ENCODE measurements at regions not wholly inside any gene's neighbourhood (a gene's known extent, or its start where the extent isn't known, plus 50 kb on each side); places are given as distances from the start of the nearest gene placed in this dataset.
"Not testable (repeated sequence)": the region's sequence is repeated elsewhere in the genome, so short reads cannot be mapped to it uniquely, and the experiment has no call there.

- no peak overlapping the region for H3K27ac Mint-ChIP-seq (ENCODE audit: unreplicated experiment)
- no peak for TF ChIP-seq CTCF (conservative IDR thresholded peaks at IDR 0.05)
- H3K36me3 Mint-ChIP-seq (ENCODE audit: low read depth): no peaks in the 10 kb centered on the region
- no peak for DNase-seq (ENCODE audit: low read depth, low spot score)
- no peak overlapping the region for H3K4me3 Mint-ChIP-seq
- H3K27me3 Mint-ChIP-seq (ENCODE audit: low read depth): no peaks in the 10 kb centered on the region
- peaks cover 18% of the 10 kb centered on the region for H3K9me3 Mint-ChIP-seq
- H3K4me1 Mint-ChIP-seq: no peaks in the 10 kb centered on the region
These were observed 158.5 kb upstream of the RFC3 start for GRCh38 chr13:33659466-33659865.

- H3K4me3 Mint-ChIP-seq: no peak overlapping the region
- DNase-seq (ENCODE audit: low read depth, low spot score): no peak
- TF ChIP-seq CTCF (conservative IDR thresholded peaks at IDR 0.05): no peak
- H3K27me3 Mint-ChIP-seq (ENCODE audit: low read depth): no peaks in the 10 kb centered on the region
- H3K9me3 Mint-ChIP-seq: peaks cover 18% of the 10 kb centered on the region
- no peaks in the 10 kb centered on the region for H3K36me3 Mint-ChIP-seq (ENCODE audit: low read depth)
- no peaks in the 10 kb centered on the region for H3K4me1 Mint-ChIP-seq
- no peak overlapping the region for H3K27ac Mint-ChIP-seq (ENCODE audit: unreplicated experiment)
These were observed 158.1 kb upstream of the RFC3 start for GRCh38 chr13:33659894-33660293.

GRCh38 chr13:33662392-33662791 is 155.6 kb upstream of the RFC3 start:
- no peak overlapping the region for H3K27ac Mint-ChIP-seq (ENCODE audit: unreplicated experiment)
- no peaks in the 10 kb centered on the region for H3K27me3 Mint-ChIP-seq (ENCODE audit: low read depth)
- H3K4me3 Mint-ChIP-seq: no peak overlapping the region
- DNase-seq (ENCODE audit: low read depth, low spot score): no peak
- H3K4me1 Mint-ChIP-seq: peaks cover 5% of the 10 kb centered on the region
- no peak for TF ChIP-seq CTCF (conservative IDR thresholded peaks at IDR 0.05)
- peaks cover 18% of the 10 kb centered on the region for H3K9me3 Mint-ChIP-seq
- no peaks in the 10 kb centered on the region for H3K36me3 Mint-ChIP-seq (ENCODE audit: low read depth)

GRCh38 chr13:33665626-33666175 is 152.2 kb upstream of the RFC3 start:
- TF ChIP-seq CTCF (conservative IDR thresholded peaks at IDR 0.05): no peak

GRCh38 chr13:33671560-33671959 is 146.4 kb upstream of the RFC3 start:
- H3K4me1 Mint-ChIP-seq: peaks cover 11% of the 10 kb centered on the region
- no peak overlapping the region for H3K27ac Mint-ChIP-seq (ENCODE audit: unreplicated experiment)
- H3K27me3 Mint-ChIP-seq (ENCODE audit: low read depth): no peaks in the 10 kb centered on the region
- H3K36me3 Mint-ChIP-seq (ENCODE audit: low read depth): no peaks in the 10 kb centered on the region
- no peak overlapping the region for H3K4me3 Mint-ChIP-seq
- H3K9me3 Mint-ChIP-seq: no peaks in the 10 kb centered on the region
- no peak for DNase-seq (ENCODE audit: low read depth, low spot score)
- no peak for TF ChIP-seq CTCF (conservative IDR thresholded peaks at IDR 0.05)

More at GRCh38 chr13:33665626-33666175, 152.2 kb upstream of the RFC3 start:
- Mint-ChIP-seq H3K9me3 (peaks cover 10% of the 10 kb centered on the region), H3K36me3 (ENCODE audit: low read depth) (no peaks in the 10 kb centered on the region), H3K27ac (ENCODE audit: unreplicated experiment) (no peak overlapping the region), H3K4me1 (peaks cover 5% of the 10 kb centered on the region), H3K4me3 (no peak overlapping the region), H3K27me3 (ENCODE audit: low read depth) (no peaks in the 10 kb centered on the region)
- DNase-seq (ENCODE audit: low read depth, low spot score): no peak

- not testable (repeated sequence) for H3K36me3 Mint-ChIP-seq (ENCODE audit: low read depth); H3K4me3 Mint-ChIP-seq; H3K27me3 Mint-ChIP-seq (ENCODE audit: low read depth); H3K27ac Mint-ChIP-seq (ENCODE audit: unreplicated experiment); DNase-seq (ENCODE audit: low read depth, low spot score); H3K9me3 Mint-ChIP-seq
- peaks cover 16% of the 10 kb centered on the region for H3K4me1 Mint-ChIP-seq
These were observed 145.9 kb upstream of the RFC3 start for GRCh38 chr13:33672022-33672421.

Measured in neural crest cell (in vitro differentiated cells).